ENCODE measurements at regions not wholly inside any gene's neighbourhood (a gene's known extent, or its start where the extent isn't known, plus 50 kb on each side); places are given as distances from the start of the nearest gene placed in this dataset.

GRCh38 chr3:14007006-14007405 lies 117.7 kb downstream of the CHCHD4 start:
- TF ChIP-seq GATA3 (IDR thresholded peaks at IDR 0.05; ENCODE audit: low read depth, low read length) (no peak), GATA2 (IDR thresholded peaks at IDR 0.05; ENCODE audit: low read depth, low read length) (peak; percentile 8; the same call in 1 of the 2 replicates)

Data from SH-SY5Y (cell line).